Right ventricle myocardium superior (tissue), 1 donor: ENCODE measurements at regions not wholly inside any gene's neighbourhood (a gene's known extent, or its start where the extent isn't known, plus 50 kb on each side); places are given as distances from the start of the nearest gene placed in this dataset.
A peak's percentile ranks its signal among the peaks of the same experiment; 100 is the strongest.

ENCODE experiments used
- ATAC-seq: fragments of 200-7000 bp; cut with Tn5 transposase; one replicate; pipeline ENCODE4 v1.9.1; 2020; ENCODE audit warnings: mild to moderate bottlenecking; ENCODE audit not compliant: poor library complexity
- DNase-seq: peaks from one replicate; pipeline ENCODE4 v3.0.0-alpha.2; 2020
- intact Hi-C: fragments of 100-400 bp; cut with DNase I; formaldehyde crosslinking; loops from one replicate; pipeline ENCODE4 v1.11.2; 2022
- donor health status: DM: no; HTN: yes; CAD: no; lungs with severe emphysema.

DNA sequence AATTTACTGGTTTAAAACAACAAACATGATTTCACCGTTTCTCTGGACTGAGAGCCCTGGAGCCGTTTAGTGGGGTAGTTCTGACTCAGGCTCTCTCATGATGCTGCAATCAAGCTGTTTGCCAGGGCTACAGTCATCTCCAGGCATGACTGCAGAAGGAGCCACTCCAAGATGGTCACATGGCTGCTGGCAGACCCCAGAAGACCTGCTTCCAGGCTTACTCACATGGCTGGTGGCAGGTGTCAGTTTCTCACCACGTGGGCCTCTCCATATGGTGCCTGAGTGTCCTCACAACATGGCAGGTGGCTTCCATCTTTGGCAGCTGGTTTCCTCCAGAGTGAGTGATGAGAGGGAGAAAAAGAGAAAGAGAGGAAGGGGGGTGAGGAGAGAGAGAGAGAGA, 378.3 kb upstream of the RGMA start:
- peak; percentile 98 for ATAC-seq
- peak; percentile 81 for DNase-seq
- intact Hi-C loops = no loop called here

DNA sequence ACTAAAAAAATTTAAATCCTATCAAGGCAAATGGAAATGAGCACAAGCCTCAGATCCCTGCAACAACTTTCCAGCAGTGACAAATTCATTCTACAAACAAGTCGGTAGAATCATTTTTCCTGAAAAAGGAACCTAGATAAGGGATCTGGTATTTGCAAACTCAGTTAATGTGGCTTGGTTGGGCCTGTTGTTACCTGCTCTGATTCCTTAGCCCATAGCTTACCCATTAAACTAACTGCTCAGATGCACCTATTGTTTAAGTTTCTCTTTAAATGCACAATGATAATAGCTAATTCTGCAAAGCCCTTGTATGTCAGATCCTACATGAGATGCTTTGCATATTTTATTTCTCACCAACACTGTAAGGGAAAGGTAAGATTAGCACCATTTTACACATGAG, 377.4 kb upstream of the RGMA start:
- intact Hi-C loops = no loop called here
- ATAC-seq (no peak), DNase-seq (no peak)

DNA sequence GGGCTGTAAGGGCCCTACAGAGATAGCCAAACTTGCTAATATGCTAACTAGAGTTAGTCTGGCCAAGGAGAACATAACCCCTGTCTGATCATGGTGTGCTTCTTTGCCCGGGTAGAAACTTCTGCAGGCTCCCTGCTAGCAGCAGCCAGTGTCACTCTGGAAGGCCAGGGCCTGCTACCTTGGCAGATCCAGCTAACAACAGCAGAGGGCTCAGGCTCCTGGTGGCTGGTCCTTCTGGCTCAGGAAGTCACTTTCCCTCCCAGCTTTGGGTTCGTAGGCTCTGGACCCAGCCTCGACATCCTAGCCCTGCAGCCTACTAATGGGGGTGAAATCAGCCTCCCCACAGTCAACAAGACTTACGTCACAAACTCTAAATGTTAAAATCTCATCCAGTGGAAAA, 373.7 kb upstream of the RGMA start:
- no peak for ATAC-seq
- DNase-seq = no peak
- intact Hi-C loops = no loop called here

DNA sequence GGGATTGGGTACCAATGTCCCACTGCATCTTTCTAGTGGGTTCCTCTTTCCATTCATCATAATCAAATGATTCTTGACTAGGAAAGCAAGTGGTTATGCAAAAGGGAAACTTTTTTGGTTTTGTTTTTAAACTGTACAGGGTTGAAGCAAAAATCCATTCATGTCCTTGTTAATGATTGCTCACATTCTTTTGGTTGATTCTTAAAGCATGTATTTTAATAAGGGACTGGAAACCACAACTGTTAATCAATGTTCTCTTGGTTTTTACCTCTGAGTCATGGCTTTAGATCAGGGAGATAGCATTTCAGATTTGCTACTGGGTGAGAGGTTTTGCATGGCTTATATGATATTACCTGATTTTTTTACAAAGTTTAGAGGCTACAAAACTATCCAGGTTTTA, 371.7 kb upstream of the RGMA start:
- ATAC-seq = no peak
- DNase-seq = no peak
- intact Hi-C loops = no loop called here

DNA sequence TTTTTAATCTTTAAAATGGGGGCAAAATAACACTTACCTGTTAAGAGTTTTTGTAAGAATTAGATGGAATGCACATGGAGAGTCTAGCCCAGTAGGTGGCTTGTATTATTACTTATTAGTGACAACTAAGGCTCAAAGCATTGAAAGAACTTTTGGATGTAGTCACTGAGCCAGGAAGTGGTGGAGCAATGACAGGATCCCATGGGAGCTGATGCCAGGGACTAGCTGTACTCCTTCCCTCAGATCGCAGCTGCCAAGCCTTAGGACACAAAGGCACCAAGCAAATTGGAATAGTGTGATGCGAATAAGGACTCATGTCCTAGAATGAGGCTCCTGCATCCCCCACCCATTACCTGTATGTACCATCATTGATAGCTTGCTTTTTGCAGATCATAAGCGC, 370.4 kb upstream of the RGMA start:
- ATAC-seq = no peak
- DNase-seq = no peak
- intact Hi-C loops = no loop called here

DNA sequence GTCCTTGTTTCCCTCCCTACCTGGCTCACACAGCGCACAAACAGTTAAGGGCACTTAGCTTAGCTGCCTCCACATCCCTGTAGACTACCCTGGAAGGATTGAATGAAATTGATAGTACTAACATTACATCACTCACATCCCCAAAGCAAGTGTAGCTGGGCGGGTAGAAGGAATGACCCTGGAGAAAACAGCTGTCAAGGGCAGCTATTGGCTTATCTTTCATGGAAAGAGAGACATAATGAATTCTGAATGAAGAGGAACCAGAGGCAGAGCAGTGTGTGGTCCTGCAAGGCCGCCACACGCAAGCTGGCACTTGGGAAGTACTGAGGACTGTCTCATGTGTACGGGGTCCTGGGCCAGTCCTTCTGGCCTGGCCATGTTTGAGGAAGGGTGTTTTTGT, 369.6 kb upstream of the RGMA start:
- ATAC-seq = peak; percentile 23
- no peak for DNase-seq
- intact Hi-C loops = no loop called here

DNA sequence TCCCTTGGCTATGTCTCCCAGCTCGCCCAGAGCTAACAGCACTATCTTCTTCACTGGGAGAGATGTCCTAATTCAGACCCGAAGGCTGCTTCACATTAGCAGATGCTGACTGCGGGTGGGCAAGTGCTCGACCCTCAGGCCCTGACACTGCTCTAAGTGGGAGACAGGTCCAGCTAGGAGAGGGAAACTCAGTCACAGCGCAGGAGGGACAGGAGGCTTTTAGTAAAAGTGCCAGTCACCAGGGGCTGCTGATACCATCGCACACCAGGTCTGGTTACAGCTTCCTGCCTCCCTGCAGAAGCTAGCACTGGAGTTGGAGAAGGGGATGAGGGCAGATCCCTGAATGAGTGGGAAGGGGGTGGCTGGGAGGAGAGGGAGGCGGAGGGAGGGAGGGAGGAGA, 365.8 kb upstream of the RGMA start:
- no peak for DNase-seq
- no peak for ATAC-seq
- intact Hi-C loops = no loop called here

DNA sequence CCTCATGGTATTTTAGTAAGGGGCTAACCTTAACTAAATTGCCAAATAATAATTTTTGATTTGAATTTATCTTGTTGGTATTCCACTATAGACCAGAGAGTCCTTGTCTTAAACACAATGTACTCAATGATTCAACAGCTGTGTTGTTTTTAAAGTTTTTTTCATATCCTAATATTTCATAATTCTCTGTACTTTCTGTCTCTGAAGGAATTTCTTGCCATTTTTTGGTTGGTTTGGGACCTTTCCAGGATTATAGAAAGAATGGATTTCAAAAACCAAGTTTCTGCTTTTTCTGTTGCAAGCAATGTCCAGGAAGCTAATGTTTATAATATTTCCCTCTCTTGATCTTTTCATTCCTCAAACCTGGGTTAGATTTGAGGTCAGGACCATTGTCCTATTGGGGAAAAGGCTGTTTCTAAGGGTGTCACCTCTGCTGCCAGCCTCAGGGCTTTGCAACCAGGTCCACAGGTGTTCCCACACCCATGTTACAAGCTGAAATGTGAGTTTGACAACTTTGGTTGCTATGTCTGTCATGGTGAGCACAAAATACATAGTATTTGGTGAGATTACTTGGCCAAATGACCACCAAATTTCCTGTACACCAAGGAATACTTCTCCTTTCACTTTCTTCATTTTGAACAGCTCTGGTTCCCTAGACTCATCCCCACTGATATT, 363.7 kb upstream of the RGMA start:
- intact Hi-C loops = no loop called here
- DNase-seq (no peak), ATAC-seq (peak; percentile 53)

DNA sequence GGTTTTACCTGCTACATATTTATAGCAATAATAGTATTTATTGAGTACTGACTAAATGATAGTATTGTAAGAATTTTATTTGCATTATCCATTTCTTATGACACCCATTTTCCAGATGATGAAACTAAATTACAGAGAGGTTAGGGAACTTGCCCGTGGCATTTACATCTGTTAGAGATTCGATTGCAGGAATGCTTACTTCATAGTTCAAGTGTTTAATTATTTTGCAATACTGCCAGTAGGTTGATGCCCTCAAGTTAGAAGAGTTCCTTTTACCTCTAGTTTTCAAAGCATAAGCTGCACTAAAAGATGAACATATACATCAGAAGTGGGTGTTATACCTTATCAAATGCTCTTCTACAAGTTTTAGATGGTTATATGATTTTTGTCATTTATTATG, 362.8 kb upstream of the RGMA start:
- ATAC-seq (no peak), DNase-seq (no peak)
- intact Hi-C loops = no loop called here

DNA sequence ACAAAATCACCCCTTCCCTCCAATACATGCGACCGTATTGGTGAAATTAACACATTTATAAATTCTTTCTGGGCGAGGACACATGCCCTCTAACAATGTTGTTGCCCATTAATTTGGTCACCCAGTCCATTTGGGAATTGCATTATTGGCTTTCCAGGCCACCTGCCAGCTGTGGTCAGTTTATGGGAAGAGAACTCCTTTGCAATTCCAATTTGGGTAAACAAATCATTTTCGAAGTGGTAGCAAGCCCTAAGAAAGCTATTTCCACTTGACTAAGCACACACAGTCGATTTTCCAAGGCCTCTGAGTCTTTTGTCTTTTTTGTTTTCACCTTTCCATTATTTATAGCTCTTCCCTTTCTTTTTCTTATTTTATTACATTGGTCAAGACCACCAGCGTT, 362.3 kb upstream of the RGMA start:
- DNase-seq (no peak), ATAC-seq (no peak)
- intact Hi-C loops = no loop called here

DNA sequence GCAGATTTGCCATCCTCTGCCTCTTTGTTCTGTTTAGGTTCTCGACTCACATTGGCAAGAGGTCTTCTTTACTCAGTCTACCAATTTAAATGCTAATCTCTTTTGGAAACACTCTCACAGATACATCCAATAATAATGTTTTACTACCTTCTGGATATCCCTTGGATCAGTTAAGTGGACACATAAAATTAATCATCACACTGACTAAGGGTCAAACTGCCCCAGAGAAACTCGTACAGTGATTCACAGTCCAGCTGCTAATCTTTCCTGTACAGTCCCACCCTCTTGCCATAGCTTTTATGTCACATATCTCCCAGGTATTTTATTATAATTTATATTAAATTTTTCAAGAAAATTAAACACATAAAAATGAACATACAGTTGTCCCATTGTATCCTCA, 360.8 kb upstream of the RGMA start:
- DNase-seq (no peak), ATAC-seq (no peak)
- intact Hi-C loops = no loop called here

DNA sequence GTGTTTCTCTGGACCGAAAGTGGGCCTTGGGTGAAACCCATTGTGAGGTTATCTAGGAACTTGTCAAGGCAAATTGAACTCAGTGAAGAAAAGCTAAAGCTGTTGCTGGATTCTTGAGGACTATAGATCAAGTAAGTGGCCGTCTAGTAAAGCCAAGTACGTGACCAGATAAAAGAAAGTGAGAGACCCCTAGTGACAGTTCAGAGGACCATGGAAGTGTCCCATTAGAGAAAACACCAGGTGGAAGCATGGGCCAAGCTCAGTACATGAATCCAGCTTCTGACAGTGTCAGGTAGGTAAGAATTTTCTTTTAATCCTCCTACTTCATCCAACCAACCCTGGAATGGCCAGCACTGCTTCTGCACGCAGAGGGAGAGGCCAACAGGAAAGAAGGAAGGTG, 349.3 kb upstream of the RGMA start:
- DNase-seq = no peak
- ATAC-seq = no peak
- intact Hi-C loops = no loop called here

DNA sequence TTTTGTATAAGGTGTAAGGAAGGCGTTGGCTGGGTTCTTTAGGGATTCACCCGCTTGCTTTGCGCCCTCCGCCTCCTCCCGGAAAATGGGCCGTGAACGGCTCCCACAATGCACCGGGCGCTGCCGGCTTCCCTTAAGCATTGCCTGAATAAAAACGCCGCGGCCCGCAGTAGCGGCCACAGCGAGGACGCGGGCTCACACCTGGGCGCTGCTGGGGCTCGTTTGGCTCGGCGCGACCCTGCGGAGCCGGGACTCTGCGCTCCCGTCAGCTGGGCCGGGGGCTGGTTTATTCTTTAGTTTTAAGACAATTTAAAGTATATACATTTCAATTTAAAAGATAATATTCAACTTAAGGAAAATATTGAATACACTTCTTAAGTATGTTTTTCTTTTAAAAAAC, 343.5 kb upstream of the RGMA start:
- ATAC-seq (no peak), DNase-seq (no peak)
- intact Hi-C loops = no loop called here

DNA sequence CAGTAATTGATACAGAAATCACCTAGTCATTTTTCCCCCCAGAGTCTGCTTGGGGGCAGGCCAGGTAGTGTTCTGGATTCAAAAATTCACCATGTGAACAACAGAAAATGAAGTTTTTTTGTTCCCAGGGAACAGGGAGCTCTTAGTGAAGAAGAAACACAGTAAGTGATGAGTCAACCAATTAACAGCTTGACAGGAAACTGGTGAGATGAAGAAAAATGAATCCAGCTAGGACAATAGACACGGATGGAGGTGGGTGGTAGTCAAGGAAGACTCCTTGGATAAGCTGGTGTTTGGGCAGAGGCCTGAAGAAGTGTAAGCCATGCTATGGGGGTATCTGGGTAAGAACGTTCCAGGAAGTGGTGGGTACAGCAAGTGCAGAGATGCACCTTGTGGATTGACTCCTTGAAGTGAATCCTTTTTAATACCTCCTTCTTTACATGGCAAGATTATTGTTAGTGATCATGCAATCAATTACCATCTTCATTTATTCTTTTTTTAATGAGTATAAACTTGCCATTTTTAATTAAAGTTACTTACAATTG, 339.9 kb upstream of the RGMA start:
- intact Hi-C loops = no loop called here
- ATAC-seq (no peak), DNase-seq (no peak)

DNA sequence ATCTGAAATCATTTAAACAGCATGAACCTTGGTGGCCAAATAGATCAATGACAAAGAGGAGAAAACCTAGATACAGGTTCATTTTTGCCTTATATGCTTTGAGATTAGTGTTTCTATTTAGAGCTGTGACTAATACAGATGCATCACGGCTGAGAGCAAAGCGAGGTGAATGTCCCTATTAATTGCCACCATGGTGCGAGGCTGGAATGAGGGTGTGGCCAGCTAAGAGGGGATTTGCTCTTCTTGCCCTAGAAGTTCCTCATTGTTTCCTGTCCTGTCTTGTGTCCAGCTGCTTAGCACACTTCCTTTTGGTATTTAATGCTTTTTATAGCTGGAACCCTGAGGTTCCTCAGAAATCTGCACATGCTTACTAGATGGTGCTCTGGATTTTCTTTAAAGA, 339.1 kb upstream of the RGMA start:
- intact Hi-C loops = no loop called here
- ATAC-seq = peak; percentile 45
- DNase-seq = no peak

DNA sequence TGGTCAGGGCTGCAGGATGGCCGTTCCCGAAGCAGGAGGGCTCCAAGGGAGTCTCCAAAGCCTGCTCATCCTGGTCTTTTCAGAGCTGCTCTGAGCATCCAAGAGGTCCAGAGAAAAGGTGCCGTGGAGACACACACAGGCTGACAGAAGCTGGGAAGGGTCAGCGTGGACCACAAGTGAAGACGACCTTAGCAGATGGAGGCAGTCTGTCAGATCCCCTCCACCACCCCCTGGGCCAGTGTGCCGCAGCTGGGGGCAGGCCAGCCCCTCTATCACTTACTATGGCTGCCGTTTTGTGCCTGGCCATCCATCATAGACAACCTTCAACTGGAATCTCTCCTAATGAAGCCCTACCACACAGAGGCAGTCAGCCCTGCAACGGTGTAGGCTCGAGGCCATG, 335.1 kb upstream of the RGMA start:
- ATAC-seq = no peak
- intact Hi-C loops = no loop called here
- no peak for DNase-seq

DNA sequence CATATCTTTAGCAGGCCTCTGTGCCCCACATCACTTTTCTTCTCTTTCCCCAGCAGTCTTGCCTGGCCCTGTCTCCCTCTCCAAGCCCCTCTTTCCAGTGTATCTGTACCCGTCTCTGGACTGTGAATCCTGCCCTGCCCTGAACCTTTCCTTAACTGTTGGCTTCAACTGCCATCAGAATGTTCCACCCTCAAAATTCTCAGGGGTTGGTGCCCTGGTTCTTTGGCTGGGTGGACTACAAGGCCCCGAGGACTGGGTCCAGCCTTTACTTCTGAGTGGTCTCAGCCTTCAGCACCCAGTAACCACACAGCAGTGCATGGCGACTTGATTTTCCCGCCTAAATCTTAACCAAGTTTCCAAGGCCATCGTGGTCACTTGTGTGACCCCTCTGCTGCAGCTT, 333.5 kb upstream of the RGMA start:
- no peak for DNase-seq
- intact Hi-C loops = no loop called here
- ATAC-seq = no peak

DNA sequence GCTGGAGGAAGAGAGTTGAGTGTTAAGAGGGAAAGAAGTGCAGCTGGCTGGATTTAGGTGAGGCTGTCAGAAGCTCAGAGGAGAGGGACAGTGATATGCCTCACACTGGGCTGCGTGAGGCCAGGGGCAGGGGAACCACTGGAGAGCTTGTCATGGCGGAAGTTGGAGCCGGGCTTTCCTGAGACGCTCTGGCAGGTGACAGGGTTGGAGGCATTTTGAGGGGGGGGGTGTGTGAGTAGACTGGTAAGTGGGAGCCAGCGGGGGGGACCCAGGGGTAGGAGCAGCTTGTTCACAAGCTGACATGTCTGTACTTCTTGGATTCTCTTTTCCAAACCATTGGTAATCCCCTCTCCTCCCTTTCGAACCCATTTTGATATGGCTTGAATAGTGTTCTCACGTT, 331.5 kb upstream of the RGMA start:
- ATAC-seq (no peak), DNase-seq (no peak)
- intact Hi-C loops = no loop called here

DNA sequence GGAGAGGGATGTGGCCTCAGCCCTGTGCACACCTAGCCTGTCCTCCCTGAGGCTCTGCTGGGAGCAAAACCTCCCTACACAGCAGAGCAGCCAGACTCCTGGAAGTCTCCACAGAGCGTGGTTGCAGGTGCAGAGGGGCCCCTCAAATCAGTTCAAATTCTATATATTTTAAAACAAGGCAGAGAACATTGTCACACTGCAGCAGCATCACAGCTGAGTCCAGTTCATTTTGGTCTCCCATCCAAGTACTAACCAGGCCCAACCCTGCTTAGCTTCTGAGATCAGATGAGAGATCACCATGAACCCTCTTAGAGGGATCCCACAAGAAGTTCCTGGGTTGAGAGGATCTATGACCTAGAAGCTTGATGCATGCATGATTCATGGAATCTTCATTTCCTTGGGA, 331.0 kb upstream of the RGMA start:
- ATAC-seq (no peak), DNase-seq (no peak)
- intact Hi-C loops = no loop called here

DNA sequence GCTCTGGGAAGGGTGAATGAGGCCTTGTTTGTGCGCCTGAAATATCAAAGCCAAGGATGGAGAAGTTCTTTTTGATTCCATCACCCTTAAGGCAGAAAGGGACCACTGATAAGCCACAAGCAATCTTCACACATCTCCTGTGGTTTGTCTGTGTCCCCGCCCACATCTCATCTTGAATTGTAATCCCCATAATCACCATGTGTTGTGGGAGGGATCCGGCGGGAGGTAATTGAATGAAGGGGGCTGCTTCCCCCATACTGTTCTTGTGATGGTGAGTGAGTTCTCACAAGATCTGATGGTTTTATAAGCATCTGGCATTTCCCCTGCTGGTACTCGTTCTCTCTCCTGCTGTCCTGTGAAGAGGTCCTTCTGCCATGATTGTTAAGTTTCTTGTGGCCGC, 329.6 kb upstream of the RGMA start:
- intact Hi-C loops = no loop called here
- ATAC-seq (no peak), DNase-seq (no peak)

DNA sequence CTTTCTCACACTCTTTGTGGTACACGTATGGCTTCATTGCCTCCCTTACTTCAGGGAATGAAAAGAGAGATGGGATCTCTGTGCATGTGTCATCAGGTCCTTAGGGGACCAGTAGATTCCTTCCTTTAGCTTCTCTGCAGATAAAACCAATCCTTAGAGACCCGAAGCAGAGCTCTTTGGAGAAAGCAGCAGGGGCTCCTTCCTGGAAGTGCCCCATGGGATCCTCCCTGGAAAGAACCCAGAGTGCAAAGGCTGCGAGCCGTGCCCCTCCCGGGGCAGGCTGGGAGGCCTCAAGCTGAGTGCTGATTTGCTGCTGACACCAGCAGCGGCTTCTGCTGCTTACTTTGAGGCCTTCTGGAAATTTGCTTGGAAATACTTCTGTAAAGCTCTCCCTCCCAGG, 328.6 kb upstream of the RGMA start:
- DNase-seq (peak; percentile 77), ATAC-seq (peak; percentile 93)
- intact Hi-C loops = no loop called here
